HEK293T (cell line): ENCODE measurements at regions not wholly inside any gene's neighbourhood (a gene's known extent, or its start where the extent isn't known, plus 50 kb on each side); places are given as distances from the start of the nearest gene placed in this dataset.

Source experiments
- CTCF ChIA-PET: fragments of 350-600 bp; formaldehyde crosslinking; extraction: SDS; loops from one replicate; lab custom pipeline; 2021; ENCODE audit warnings: antibody characterized with exemption, inconsistent platforms; lab: Yijun Ruan, JAX
- POLR2A ChIA-PET: fragments of 350-600 bp; formaldehyde crosslinking; extraction: SDS; loops from one replicate; lab custom pipeline; 2020; ENCODE audit warnings: antibody characterized with exemption, inconsistent platforms; lab: Yijun Ruan, JAX
- DNase-seq: peaks from one replicate; pipeline ENCODE4 v3.0.0; 2012; ENCODE audit warnings: mixed read lengths; ENCODE audit errors: extremely low spot score
- ARNT ChIP-seq: fragments of 450-650 bp; IDR thresholded peaks from 2 replicates; pipeline ENCODE4 v1.6.1; 2017; ENCODE audit warnings: mild to moderate bottlenecking
- BHLHE40 ChIP-seq: fragments of 450-650 bp; IDR thresholded peaks from 2 replicates; pipeline ENCODE4 v1.6.1; 2016; ENCODE audit warnings: mild to moderate bottlenecking, moderate library complexity, borderline replicate concordance
- CTBP1 ChIP-seq: fragments of 450-650 bp; IDR thresholded peaks from 2 replicates; pipeline ENCODE4 v1.6.1; 2016; ENCODE audit warnings: borderline replicate concordance
- ELF4 ChIP-seq: fragments of 450-650 bp; IDR thresholded peaks from 2 replicates; pipeline ENCODE4 v1.6.1; 2017; ENCODE audit warnings: antibody characterized with exemption
- FOXA1 ChIP-seq: fragments of 450-650 bp; IDR thresholded peaks from 2 replicates; pipeline ENCODE4 v1.6.1; 2016; ENCODE audit warnings: mild to moderate bottlenecking
- FOXK2 ChIP-seq: fragments of 450-650 bp; IDR thresholded peaks from 2 replicates; pipeline ENCODE4 v1.6.1; 2016; ENCODE audit warnings: mild to moderate bottlenecking
- FOXM1 ChIP-seq: fragments of 450-650 bp; IDR thresholded peaks from 2 replicates; pipeline ENCODE4 v1.6.1; 2017; ENCODE audit warnings: mild to moderate bottlenecking, borderline replicate concordance
- HDGF ChIP-seq: fragments of 450-650 bp; IDR thresholded peaks from 2 replicates; pipeline ENCODE4 v1.6.1; 2017; ENCODE audit warnings: antibody characterized with exemption, borderline replicate concordance
- L3MBTL2 ChIP-seq: fragments of 450-650 bp; conservative IDR thresholded peaks from 2 replicates; pipeline ENCODE4 v1.6.1; 2016; ENCODE audit warnings: mild to moderate bottlenecking
- LEF1 ChIP-seq: fragments of 450-650 bp; IDR thresholded peaks from 2 replicates; pipeline ENCODE4 v1.6.1; 2017; ENCODE audit warnings: mild to moderate bottlenecking, borderline replicate concordance
- NFRKB ChIP-seq: fragments of 450-650 bp; IDR thresholded peaks from 2 replicates; pipeline ENCODE4 v1.6.1; 2016; ENCODE audit warnings: mild to moderate bottlenecking, moderate library complexity
- PKNOX1 ChIP-seq: fragments of 450-650 bp; IDR thresholded peaks from 2 replicates; pipeline ENCODE4 v1.6.1; 2016
- SP1 ChIP-seq: fragments of 450-650 bp; IDR thresholded peaks from 2 replicates; pipeline ENCODE4 v1.6.1; 2017
- SUZ12 ChIP-seq: fragments of 450-650 bp; IDR thresholded peaks from 2 replicates; pipeline ENCODE4 v1.6.1; 2016; ENCODE audit warnings: mild to moderate bottlenecking
- TARDBP ChIP-seq: fragments of 450-650 bp; IDR thresholded peaks from 2 replicates; pipeline ENCODE4 v1.6.1; 2016
- ZNF384 ChIP-seq: fragments of 450-650 bp; IDR thresholded peaks from 2 replicates; pipeline ENCODE4 v1.6.1; 2016

- ChIA-PET CTCF (no interaction called here), POLR2A (no interaction called here)
- TF ChIP-seq HDGF = no peak
- TF ChIP-seq SP1 = no peak
- TF ChIP-seq SUZ12 = no peak
- TF ChIP-seq BHLHE40 = no peak
- TF ChIP-seq ZNF384 = no peak
- TF ChIP-seq PKNOX1 = no peak
- TF ChIP-seq FOXA1 = no peak
- no peak for TF ChIP-seq ARNT
- TF ChIP-seq ELF4 = no peak
- TF ChIP-seq TARDBP = no peak
- TF ChIP-seq LEF1 = no peak
- no peak for TF ChIP-seq NFRKB
- no peak for TF ChIP-seq FOXK2
- no peak for TF ChIP-seq CTBP1
- no peak for TF ChIP-seq L3MBTL2
- no peak for TF ChIP-seq FOXM1
- DNase-seq = no peak
Observed at GRCh38 chr3:25120665-25121064, 307.4 kb upstream of the RARB start.

GRCh38 chr3:25125201-25125600 is 302.9 kb upstream of the RARB start:
- ChIA-PET CTCF (no interaction called here), POLR2A (no interaction called here)
- TF ChIP-seq ZNF384 = no peak
- TF ChIP-seq ARNT = no peak
- no peak for TF ChIP-seq TARDBP
- no peak for TF ChIP-seq NFRKB
- TF ChIP-seq BHLHE40 = no peak
- no peak for TF ChIP-seq LEF1
- no peak for TF ChIP-seq FOXM1
- no peak for TF ChIP-seq PKNOX1
- no peak for TF ChIP-seq FOXA1
- TF ChIP-seq SP1 = no peak
- TF ChIP-seq ELF4 = no peak
- DNase-seq = no peak

GRCh38 chr3:25128735-25129134 is 299.3 kb upstream of the RARB start:
- ChIA-PET POLR2A (no interaction called here), CTCF (no interaction called here)
- DNase-seq = no peak
- no peak for TF ChIP-seq NFRKB
- TF ChIP-seq CTBP1 = no peak
- no peak for TF ChIP-seq FOXM1
- TF ChIP-seq HDGF = no peak
- no peak for TF ChIP-seq LEF1
- TF ChIP-seq FOXK2 = no peak
- TF ChIP-seq ELF4 = no peak
- no peak for TF ChIP-seq L3MBTL2
- no peak for TF ChIP-seq FOXA1
- TF ChIP-seq ARNT = no peak
- TF ChIP-seq BHLHE40 = no peak
- no peak for TF ChIP-seq PKNOX1

GRCh38 chr3:25130724-25131520 is 297.1 kb upstream of the RARB start:
- CTCF ChIA-PET = no interaction called here

GRCh38 chr3:25133588-25133987 is 294.5 kb upstream of the RARB start:
- TF ChIP-seq FOXK2 (no peak), SP1 (no peak), NFRKB (no peak), PKNOX1 (no peak), FOXM1 (no peak), ELF4 (no peak), BHLHE40 (no peak), L3MBTL2 (no peak), HDGF (no peak), CTBP1 (no peak), ARNT (no peak), ZNF384 (no peak), TARDBP (no peak), SUZ12 (no peak), FOXA1 (no peak), LEF1 (no peak)
- no peak for DNase-seq
- ChIA-PET POLR2A (no interaction called here), CTCF (no interaction called here)

More at GRCh38 chr3:25130724-25131520, 297.1 kb upstream of the RARB start:
- no peak for DNase-seq
- TF ChIP-seq LEF1 = no peak
- POLR2A ChIA-PET = no interaction called here

- CTCF ChIA-PET = no interaction called here
- POLR2A ChIA-PET = no interaction called here
- no peak for DNase-seq
- TF ChIP-seq FOXM1 (no peak), NFRKB (no peak), ZNF384 (no peak), ARNT (no peak), L3MBTL2 (no peak), BHLHE40 (no peak), FOXK2 (no peak), FOXA1 (no peak), SP1 (no peak), ELF4 (no peak), LEF1 (no peak), SUZ12 (no peak), PKNOX1 (no peak)
Observed at GRCh38 chr3:25137606-25138005, 290.5 kb upstream of the RARB start.
